H4 (cell line): ENCODE measurements at regions not wholly inside any gene's neighbourhood (a gene's known extent, or its start where the extent isn't known, plus 50 kb on each side); places are given as distances from the start of the nearest gene placed in this dataset.

Experiments used
- DNase-seq: peaks from one replicate; pipeline ENCODE4 v3.0.0-alpha.2; 2015; ENCODE audit warnings: low spot score

DNA sequence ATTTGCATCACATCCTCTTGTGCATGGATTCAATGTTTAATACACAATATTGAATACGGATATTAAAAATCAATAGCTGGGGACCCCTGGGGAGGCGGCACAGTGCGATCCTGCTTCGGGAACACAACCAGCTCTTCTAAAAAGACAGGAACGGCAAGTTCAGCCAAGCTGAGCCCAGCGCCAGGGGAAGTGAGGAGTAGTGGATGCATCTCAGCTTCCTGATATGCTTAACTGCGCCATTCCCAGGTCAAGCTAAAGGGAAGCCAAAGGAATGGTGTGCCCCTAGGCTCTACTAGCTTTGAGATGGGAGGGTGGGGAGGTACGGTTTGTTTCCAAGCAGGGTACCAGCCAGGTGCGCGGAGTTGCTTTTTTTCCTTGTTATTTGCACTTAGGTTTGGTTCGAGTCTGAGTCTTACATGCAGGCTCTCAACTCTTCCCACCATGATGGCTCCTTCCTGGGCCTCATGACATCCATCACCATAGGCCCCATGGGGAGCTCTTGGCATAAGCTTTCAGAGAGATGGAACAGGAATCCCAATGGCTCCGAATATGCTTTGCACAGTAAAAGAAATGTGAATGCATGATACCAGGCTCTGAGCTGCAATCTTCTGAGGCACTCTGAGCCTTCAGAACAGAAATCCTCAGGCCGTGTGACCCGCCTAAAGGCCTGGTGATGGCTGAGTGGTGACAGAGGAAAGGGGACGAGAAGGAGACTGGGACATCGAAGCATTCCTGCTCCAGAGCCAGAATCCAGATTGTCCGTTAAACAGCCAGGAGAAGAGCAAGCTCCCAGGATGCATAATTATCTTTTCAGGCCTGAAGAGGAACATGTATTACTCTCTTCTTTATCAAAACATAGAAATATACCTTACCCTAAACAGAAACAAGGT lies 51.8 kb upstream of the BCOR start:
- no peak for DNase-seq

DNA sequence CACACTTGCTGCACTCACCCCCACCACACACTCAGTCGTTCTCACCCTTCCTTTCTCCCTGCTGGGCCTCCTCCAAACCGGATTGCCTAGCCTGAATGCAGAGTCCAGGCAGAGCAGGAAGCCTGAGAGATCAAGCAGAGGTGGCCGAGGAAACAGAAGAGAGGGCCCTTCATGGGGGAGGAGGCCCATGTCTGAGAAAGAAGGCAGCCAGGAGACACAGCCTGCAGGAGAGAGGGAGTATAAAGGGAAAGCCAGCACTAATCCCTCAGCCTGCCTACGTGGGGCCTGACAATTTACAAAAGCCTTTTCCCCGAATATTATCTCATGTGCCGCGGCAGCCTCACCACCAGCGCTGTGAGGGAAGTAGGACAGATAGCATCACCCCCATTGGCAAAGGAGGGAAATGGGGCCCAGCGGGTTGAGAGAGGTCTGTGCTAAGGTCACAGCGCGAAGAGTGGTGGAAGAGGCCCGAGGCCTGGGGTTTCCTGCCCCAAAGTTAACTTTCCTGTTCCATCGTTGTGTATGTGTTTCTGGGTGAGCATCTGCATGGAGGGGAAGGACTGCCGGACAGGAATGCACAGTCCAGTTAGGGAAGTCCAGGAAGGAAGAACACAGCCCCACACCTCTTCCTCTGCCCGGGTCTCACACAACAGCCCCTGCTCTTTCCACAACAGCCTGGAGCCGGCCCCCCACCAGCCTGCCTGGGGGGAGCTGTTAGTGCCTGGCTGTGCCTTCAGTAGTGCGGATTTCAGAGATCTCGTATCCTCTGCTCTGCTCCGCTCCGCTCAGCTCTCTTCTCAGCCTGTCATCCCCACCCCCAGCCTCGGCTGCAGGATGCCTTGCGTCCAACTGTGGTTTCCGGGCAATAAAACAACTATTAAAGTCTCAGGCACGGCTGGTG lies 50.9 kb upstream of the BCOR start:
- DNase-seq = no peak

DNA sequence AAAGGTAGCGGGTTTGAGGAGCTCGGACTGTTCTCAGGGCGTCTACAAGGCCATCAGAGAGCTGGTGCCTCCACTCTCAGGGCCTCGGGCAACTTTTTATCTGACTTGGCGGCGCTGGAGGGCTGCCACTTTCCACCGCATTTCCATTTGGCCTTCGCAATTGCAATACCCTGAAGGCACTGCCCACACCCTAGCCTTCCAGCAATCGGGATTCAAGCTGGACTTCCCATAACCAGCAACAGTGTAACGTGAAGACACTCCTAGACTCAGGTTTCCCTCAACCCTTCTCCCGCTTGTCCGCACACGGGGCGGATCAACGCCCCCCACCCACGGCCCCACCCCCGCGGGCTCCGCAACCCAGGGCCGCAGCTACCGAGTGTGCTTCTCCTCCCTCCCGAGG lies 50.2 kb upstream of the BCOR start:
- DNase-seq = no peak
